Chondrocyte (in vitro differentiated cells): ENCODE measurements at regions not wholly inside any gene's neighbourhood (a gene's known extent, or its start where the extent isn't known, plus 50 kb on each side); places are given as distances from the start of the nearest gene placed in this dataset.

Experiments
- DNase-seq: peaks from one replicate; pipeline ENCODE4 v3.0.0; 2021; ENCODE audit warnings: mixed read lengths, low spot score
- H3K27ac Mint-ChIP-seq: one replicate; pipeline ENCODE4 v1.8.0; 2021; ENCODE audit warnings: mild to moderate bottlenecking, moderate library complexity, mixed read lengths; ENCODE audit not compliant: unreplicated experiment
- H3K27me3 Mint-ChIP-seq: 2 replicates; pipeline ENCODE4 v1.8.0; 2021; ENCODE audit warnings: low read depth, mixed read lengths
- H3K36me3 Mint-ChIP-seq: 2 replicates; pipeline ENCODE4 v1.8.0; 2021; ENCODE audit warnings: low read depth, mixed read lengths
- H3K4me1 Mint-ChIP-seq: 2 replicates; pipeline ENCODE4 v1.8.0; 2021; ENCODE audit warnings: low read depth, mild to moderate bottlenecking, mixed read lengths
- H3K4me3 Mint-ChIP-seq: one replicate; pipeline ENCODE4 v1.8.0; 2021; ENCODE audit warnings: mild to moderate bottlenecking, moderate library complexity, mixed read lengths; ENCODE audit not compliant: unreplicated experiment
- H3K9me3 Mint-ChIP-seq: 2 replicates; pipeline ENCODE4 v1.8.0; 2021; ENCODE audit warnings: low read depth, mixed read lengths
- CTCF ChIP-seq: fragments of 200-600 bp; sonication (generic); IDR thresholded peaks from 2 replicates; pipeline ENCODE4 v1.5.0; 2021; ENCODE audit warnings: antibody characterized with exemption, mild to moderate bottlenecking, moderate library complexity

GRCh38 chr13:102510072-102510471 is 86.7 kb upstream of the TPP2 start:
- no peaks in the 10 kb centered on the region for H3K36me3 Mint-ChIP-seq
- H3K4me1 Mint-ChIP-seq = no peaks in the 10 kb centered on the region
- DNase-seq = no peak
- peaks cover 7% of the 10 kb centered on the region for H3K9me3 Mint-ChIP-seq
- no peak for TF ChIP-seq CTCF
- no peak overlapping the region for H3K4me3 Mint-ChIP-seq
- peaks cover 14% of the 10 kb centered on the region for H3K27me3 Mint-ChIP-seq
- H3K27ac Mint-ChIP-seq = no peak overlapping the region

GRCh38 chr13:102508411-102508810 is 88.4 kb upstream of the TPP2 start:
- Mint-ChIP-seq H3K27me3 (peaks cover 13% of the 10 kb centered on the region), H3K4me3 (no peak overlapping the region), H3K36me3 (no peaks in the 10 kb centered on the region), H3K27ac (no peak overlapping the region), H3K4me1 (no peaks in the 10 kb centered on the region), H3K9me3 (peaks cover 5% of the 10 kb centered on the region)
- no peak for DNase-seq
- TF ChIP-seq CTCF = no peak

- H3K36me3 Mint-ChIP-seq = no peaks in the 10 kb centered on the region
- peaks cover 15% of the 10 kb centered on the region for H3K27me3 Mint-ChIP-seq
- no peak overlapping the region for H3K4me3 Mint-ChIP-seq
- no peak overlapping the region for H3K27ac Mint-ChIP-seq
- H3K4me1 Mint-ChIP-seq = no peaks in the 10 kb centered on the region
- no peak for TF ChIP-seq CTCF
- no peak for DNase-seq
- H3K9me3 Mint-ChIP-seq = peaks cover 8% of the 10 kb centered on the region
These were observed 92.8 kb upstream of the TPP2 start for GRCh38 chr13:102504002-102504401.

GRCh38 chr13:102495663-102496062 is 93.8 kb upstream of the FGF14 start:
- no peaks in the 10 kb centered on the region for H3K36me3 Mint-ChIP-seq
- TF ChIP-seq CTCF = no peak
- no peak overlapping the region for H3K4me3 Mint-ChIP-seq

GRCh38 chr13:102487330-102487729 is 85.5 kb upstream of the FGF14 start:
- Mint-ChIP-seq H3K9me3 (no peaks in the 10 kb centered on the region), H3K27me3 (peaks cover 17% of the 10 kb centered on the region), H3K4me1 (no peaks in the 10 kb centered on the region), H3K27ac (no peak overlapping the region), H3K4me3 (no peak overlapping the region), H3K36me3 (no peaks in the 10 kb centered on the region)
- no peak for DNase-seq
- no peak for TF ChIP-seq CTCF

More at GRCh38 chr13:102495663-102496062, 93.8 kb upstream of the FGF14 start:
- Mint-ChIP-seq H3K27ac (no peak overlapping the region), H3K27me3 (peaks cover 22% of the 10 kb centered on the region), H3K4me1 (no peaks in the 10 kb centered on the region), H3K9me3 (peaks cover 10% of the 10 kb centered on the region)
- DNase-seq = no peak
